RWPE1 (cell line): ENCODE measurements at regions not wholly inside any gene's neighbourhood (a gene's known extent, or its start where the extent isn't known, plus 50 kb on each side); places are given as distances from the start of the nearest gene placed in this dataset.

Experiments
- CTCF ChIA-PET: fragments of 350-600 bp; sonication (Branson Sonifier 250); formaldehyde crosslinking; extraction: SDS; loops from one replicate; lab custom pipeline; 2021; lab: Yijun Ruan, JAX
- POLR2A ChIA-PET: fragments of 400-600 bp; formaldehyde crosslinking; extraction: SDS; loops from one replicate; lab custom pipeline; 2020; ENCODE audit warnings: antibody characterized with exemption; ENCODE audit not compliant: low non-redundant PET; lab: Yijun Ruan, JAX
- DNase-seq: peaks from one replicate; pipeline ENCODE4 v3.0.0; 2012; ENCODE audit warnings: low spot score
- H3K27ac ChIP-seq: fragments of 450-650 bp; 2 replicates; pipeline ENCODE4 v1.5.1; 2017
- CTCF ChIP-seq: fragments of 450-650 bp; conservative IDR thresholded peaks from 2 replicates; pipeline ENCODE4 v1.5.1; 2017; ENCODE audit warnings: low read depth, mild to moderate bottlenecking

GRCh38 chr18:54713386-54713785, 114.9 kb upstream of the RAB27B start:
- no peak for DNase-seq
- CTCF ChIA-PET, result no interaction called here
- TF ChIP-seq CTCF, result no peak
- no peak overlapping the region; the same call in 1 of the 2 replicates for H3K27ac ChIP-seq
- POLR2A ChIA-PET, result no interaction called here

DNA sequence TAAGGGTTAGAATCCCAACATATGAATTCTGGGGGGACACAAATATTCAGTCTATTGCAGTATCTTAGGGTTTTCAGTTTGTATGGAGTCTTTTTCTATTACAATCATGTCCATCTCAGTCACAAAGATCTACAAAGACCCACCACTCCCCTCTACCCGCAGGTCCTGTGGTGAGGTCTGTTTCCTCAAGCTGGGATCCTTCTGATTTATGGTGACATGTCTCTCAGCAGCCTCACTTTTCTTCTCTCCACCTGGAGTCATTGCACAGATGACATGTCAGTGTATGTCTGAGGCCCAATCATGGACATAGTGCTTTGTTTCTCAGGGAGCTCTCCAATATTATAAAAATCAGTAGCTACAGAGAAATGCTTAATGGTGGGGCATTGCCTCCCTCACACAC, 113.4 kb upstream of the RAB27B start:
- DNase-seq, result no peak
- ChIA-PET POLR2A (no interaction called here), CTCF (no interaction called here)
- TF ChIP-seq CTCF, result no peak
- H3K27ac ChIP-seq, result no peak overlapping the region

GRCh38 chr18:54716586-54716985, 111.7 kb upstream of the RAB27B start:
- no peak for DNase-seq
- no peak overlapping the region for H3K27ac ChIP-seq
- no peak for TF ChIP-seq CTCF
- CTCF ChIA-PET, result no interaction called here
- POLR2A ChIA-PET, result no interaction called here

DNA sequence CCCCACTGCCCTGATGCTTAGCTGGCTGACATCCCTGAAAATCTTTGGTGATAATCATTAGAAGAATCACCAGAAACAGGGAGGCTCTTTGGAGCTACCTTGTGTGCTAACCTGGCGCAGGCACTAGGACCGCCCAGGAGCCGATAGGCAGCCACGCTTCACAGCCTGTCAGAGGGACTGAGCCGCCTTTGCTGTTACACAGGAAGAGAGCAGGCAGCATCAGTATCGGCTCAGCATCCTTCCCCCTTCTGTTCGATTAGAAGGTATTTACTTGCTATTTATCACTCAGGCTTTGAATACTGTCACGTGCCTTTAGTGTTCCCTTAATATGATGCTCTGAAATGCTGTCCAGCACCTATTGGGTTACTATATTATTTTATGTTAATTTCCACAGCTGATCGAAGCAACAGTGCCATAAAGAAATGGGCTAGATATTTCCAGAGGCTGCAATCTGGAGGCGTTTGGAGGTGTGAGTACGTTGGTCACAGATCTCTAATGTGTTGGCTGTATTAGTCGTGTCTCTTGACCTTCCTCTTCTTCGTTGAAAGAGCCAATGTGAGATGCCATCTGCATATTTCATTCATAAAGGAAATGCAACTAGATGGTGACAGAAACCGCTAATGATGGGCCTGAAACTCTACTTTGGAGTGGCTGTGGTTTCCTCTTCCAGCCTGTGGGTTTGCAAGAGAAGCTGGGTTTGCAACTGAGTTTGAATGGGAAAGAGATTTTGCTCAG, 110.4 kb upstream of the RAB27B start:
- H3K27ac ChIP-seq, result no peak overlapping the region
- no peak for DNase-seq

DNA sequence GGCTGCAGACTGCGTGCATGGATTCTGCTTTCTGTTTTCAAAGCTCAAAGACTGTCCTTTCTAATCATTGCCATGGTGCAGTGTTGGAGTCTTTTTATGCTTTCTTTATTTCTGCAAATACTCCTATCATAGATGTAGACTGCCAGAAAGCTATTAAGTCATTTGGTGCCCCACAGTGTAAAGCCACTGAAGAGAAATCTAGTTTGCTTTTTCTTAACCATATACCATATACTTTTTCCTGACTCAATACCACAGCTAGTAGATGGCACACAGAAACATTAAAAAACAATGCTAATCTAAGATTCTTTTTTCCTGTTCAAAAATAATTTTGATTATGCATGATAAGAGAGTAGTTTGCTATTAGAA, 109.9 kb upstream of the RAB27B start:
- DNase-seq, result no peak
- CTCF ChIA-PET, result interaction anchor here (0.6 kb wide), 1 partner anchor 115 kb away, joined by 3 read pairs; no protein-coding TSS in a partner anchor
- TF ChIP-seq CTCF, result no peak
- POLR2A ChIA-PET, result no interaction called here
- no peak overlapping the region for H3K27ac ChIP-seq

More for the DNA sequence above, 110.4 kb upstream of the RAB27B start:
- ChIA-PET CTCF (interaction anchor here (0.6 kb wide), 2 partner anchors 37 to 116 kb away, joined by 3 read pairs; no protein-coding TSS in a partner anchor), POLR2A (no interaction called here)
- no peak for TF ChIP-seq CTCF

- no peak overlapping the region for H3K27ac ChIP-seq
- POLR2A ChIA-PET, result no interaction called here
- TF ChIP-seq CTCF, result no peak
- DNase-seq, result no peak
- CTCF ChIA-PET, result no interaction called here
Observed at GRCh38 chr18:54720620-54721019, 107.7 kb upstream of the RAB27B start.
